Neural progenitor cell (in vitro differentiated cells): ENCODE measurements at regions not wholly inside any gene's neighbourhood (a gene's known extent, or its start where the extent isn't known, plus 50 kb on each side); places are given as distances from the start of the nearest gene placed in this dataset.

ENCODE experiments used
- CTCF ChIP-seq: fragments of 200-600 bp; sonication (generic); IDR thresholded peaks from 2 replicates; pipeline ENCODE4 v1.5.1; 2017; ENCODE audit warnings: antibody characterized with exemption, mild to moderate bottlenecking
- EZH2 ChIP-seq: fragments of 200-600 bp; sonication (generic); IDR thresholded peaks from 2 replicates; pipeline ENCODE4 v1.6.1; 2017; ENCODE audit warnings: antibody characterized with exemption, mild to moderate bottlenecking, moderate library complexity
- EZH2phosphoT487 ChIP-seq: fragments of 200-600 bp; sonication (generic); IDR thresholded peaks from 2 replicates; pipeline ENCODE4 v1.6.1; 2017; ENCODE audit warnings: antibody characterized with exemption

DNA sequence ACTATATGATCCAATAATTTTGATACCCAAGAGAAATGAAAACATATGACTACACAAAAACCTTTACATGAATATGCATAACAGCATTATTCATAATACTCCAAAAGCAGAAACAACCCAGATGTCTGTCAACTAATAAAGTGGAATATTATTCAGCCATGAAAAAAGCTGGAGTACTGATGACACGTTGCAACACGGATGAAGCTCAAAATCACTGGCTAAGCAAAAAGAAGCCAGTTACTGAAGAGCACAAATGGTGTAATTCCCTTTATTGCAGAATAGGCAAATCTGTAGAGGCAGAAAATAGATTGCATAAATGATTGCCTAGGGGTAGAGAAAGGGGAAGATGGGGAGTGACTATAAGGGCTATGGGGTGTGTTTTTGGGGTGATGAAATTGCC is 117.6 kb upstream of the FGF3 start:
- TF ChIP-seq CTCF (no peak), EZH2phosphoT487 (no peak), EZH2 (no peak)
